A204.1 (cell line): ENCODE measurements at regions not wholly inside any gene's neighbourhood (a gene's known extent, or its start where the extent isn't known, plus 50 kb on each side); places are given as distances from the start of the nearest gene placed in this dataset.
"Not testable (repeated sequence)": the region's sequence is repeated elsewhere in the genome, so short reads cannot be mapped to it uniquely, and the experiment has no call there.

ENCODE experiments used
- FAIRE-seq: peaks from 2 replicates; lab custom pipeline; 2012; peaks lifted over from hg19 to GRCh38; lab: Jason Lieb, UNC

- FAIRE-seq: not testable (repeated sequence)
These were observed 84.7 kb downstream of the METTL2B start for GRCh38 chr7:128561116-128561722.

- not testable (repeated sequence) for FAIRE-seq
These were observed 86.2 kb downstream of the METTL2B start for GRCh38 chr7:128562795-128563194.

GRCh38 chr7:128564123-128564700, 87.7 kb downstream of the METTL2B start:
- FAIRE-seq: not testable (repeated sequence)

- not testable (repeated sequence) for FAIRE-seq
These were observed 88.7 kb downstream of the METTL2B start for GRCh38 chr7:128564932-128565864.

- not testable (repeated sequence) for FAIRE-seq
These were observed 96.8 kb upstream of the GARIN1A start for GRCh38 chr7:128575277-128575676.

GRCh38 chr7:128576953-128577352, 95.1 kb upstream of the GARIN1A start:
- not testable (repeated sequence) for FAIRE-seq

- FAIRE-seq: not testable (repeated sequence)
These were observed 92.2 kb upstream of the GARIN1A start for GRCh38 chr7:128579843-128580242.

- not testable (repeated sequence) for FAIRE-seq
These were observed 91.0 kb upstream of the GARIN1A start for GRCh38 chr7:128581100-128581499.

- FAIRE-seq: not testable (repeated sequence)
These were observed 90.1 kb upstream of the GARIN1A start for GRCh38 chr7:128581825-128582561.

GRCh38 chr7:128586715-128587114, 85.4 kb upstream of the GARIN1A start:
- FAIRE-seq: peak; percentile 61

- FAIRE-seq: no peak
These were observed 80.4 kb upstream of the GARIN1A start for GRCh38 chr7:128591705-128592104.

GRCh38 chr7:128592209-128592608, 79.9 kb upstream of the GARIN1A start:
- not testable (repeated sequence) for FAIRE-seq

GRCh38 chr7:128594061-128594460, 78.0 kb upstream of the GARIN1A start:
- not testable (repeated sequence) for FAIRE-seq

GRCh38 chr7:128596336-128597128, 75.6 kb upstream of the GARIN1A start:
- not testable (repeated sequence) for FAIRE-seq

- FAIRE-seq: not testable (repeated sequence)
These were observed 73.1 kb upstream of the GARIN1A start for GRCh38 chr7:128598946-128599345.

GRCh38 chr7:128608678-128609421, 63.2 kb upstream of the GARIN1A start:
- peak; percentile 98 for FAIRE-seq

- not testable (repeated sequence) for FAIRE-seq
These were observed 58.7 kb upstream of the GARIN1A start for GRCh38 chr7:128613366-128613765.

GRCh38 chr7:128614812-128615211, 57.3 kb upstream of the GARIN1A start:
- FAIRE-seq: not testable (repeated sequence)

- FAIRE-seq: not testable (repeated sequence)
These were observed 55.3 kb upstream of the GARIN1A start for GRCh38 chr7:128616799-128617198.
